NB4 (cell line): ENCODE measurements at regions not wholly inside any gene's neighbourhood (a gene's known extent, or its start where the extent isn't known, plus 50 kb on each side); places are given as distances from the start of the nearest gene placed in this dataset.
A peak's percentile ranks its signal among the peaks of the same experiment; 100 is the strongest.
"Not testable (repeated sequence)": the region's sequence is repeated elsewhere in the genome, so short reads cannot be mapped to it uniquely, and the experiment has no call there.

Source experiments
- DNase-seq: peaks from one replicate; pipeline ENCODE4 v3.0.0; 2010; ENCODE audit warnings: low read depth
- H3K4me3 ChIP-seq: one replicate; pipeline ENCODE4 v1.5.1; 2011; ENCODE audit warnings: mild to moderate bottlenecking, low read depth, low read length, moderate library complexity
- CTCF ChIP-seq: IDR thresholded peaks from one replicate; pipeline ENCODE4 v1.5.1; 2012; ENCODE audit warnings: low read depth, low read length
- MAX ChIP-seq: IDR thresholded peaks from 2 replicates; pipeline ENCODE4 v1.6.1; 2011; ENCODE audit warnings: low read depth, low read length
- MYC ChIP-seq: IDR thresholded peaks from 2 replicates; pipeline ENCODE4 v1.6.1; 2011; ENCODE audit warnings: low read depth, low read length
- POLR2A ChIP-seq: IDR thresholded peaks from 2 replicates; pipeline ENCODE4 v1.6.1; 2011; ENCODE audit warnings: mild to moderate bottlenecking; ENCODE audit not compliant: insufficient read length; ENCODE audit errors: extremely low read depth

- DNase-seq: no peak
- no peak overlapping the region for H3K4me3 ChIP-seq
- no peak for TF ChIP-seq CTCF
- no peak for TF ChIP-seq MAX
- TF ChIP-seq POLR2A: no peak
- no peak for TF ChIP-seq MYC
These were observed 68.9 kb downstream of the CYP26B1 start for GRCh38 chr2:72078773-72079172.

- no peak for TF ChIP-seq POLR2A
- TF ChIP-seq CTCF: no peak
- TF ChIP-seq MYC: no peak
- no peak for TF ChIP-seq MAX
- no peak overlapping the region for H3K4me3 ChIP-seq
- no peak for DNase-seq
These were observed 69.9 kb downstream of the CYP26B1 start for GRCh38 chr2:72077702-72078169.

GRCh38 chr2:72073373-72073772 is 74.3 kb downstream of the CYP26B1 start:
- H3K4me3 ChIP-seq, DNase-seq: not testable (repeated sequence)

GRCh38 chr2:72064197-72064596 is 83.5 kb downstream of the CYP26B1 start:
- not testable (repeated sequence) for H3K4me3 ChIP-seq, DNase-seq

GRCh38 chr2:72062336-72062735 is 85.3 kb downstream of the CYP26B1 start:
- no peak for TF ChIP-seq MYC
- no peak for TF ChIP-seq POLR2A
- no peak for TF ChIP-seq MAX
- no peak for TF ChIP-seq CTCF
- no peak overlapping the region for H3K4me3 ChIP-seq
- no peak for DNase-seq

- DNase-seq: peak; percentile 36
- H3K4me3 ChIP-seq: no peak overlapping the region
- TF ChIP-seq POLR2A (no peak), MYC (no peak), MAX (no peak), CTCF (no peak)
These were observed 90.4 kb downstream of the CYP26B1 start for GRCh38 chr2:72057308-72057707.

- no peak for DNase-seq
- TF ChIP-seq POLR2A (no peak), CTCF (no peak), MAX (no peak), MYC (no peak)
- H3K4me3 ChIP-seq: no peak overlapping the region
These were observed 95.6 kb downstream of the CYP26B1 start for GRCh38 chr2:72051971-72052505.
